IMR-90 (cell line): ENCODE measurements at regions not wholly inside any gene's neighbourhood (a gene's known extent, or its start where the extent isn't known, plus 50 kb on each side); places are given as distances from the start of the nearest gene placed in this dataset.

Experiments used
- ATAC-seq: fragments of 200-7000 bp; cut with Tn5 transposase; 2 replicates; pipeline ENCODE4 v1.9.1; 2020; ENCODE audit warnings: low read depth, mild to moderate bottlenecking, moderate library complexity
- BruUV-seq: library from RNA; stranded (reverse); fragments of 400-500 nt; replicated peaks from 2 replicates; lab custom pipeline; 2021; lab: Mats Ljungman, UMichigan
- CTCF ChIA-PET: fragments of 300-600 bp; formaldehyde crosslinking; extraction: SDS; loops from one replicate; lab custom pipeline; 2021; ENCODE audit warnings: antibody characterized with exemption; lab: Yijun Ruan, JAX
- POLR2A ChIA-PET: fragments of 300-600 bp; sonication (Branson Sonifier 250); formaldehyde crosslinking; loops from one replicate; lab custom pipeline; 2022; ENCODE audit warnings: antibody characterized with exemption; ENCODE audit not compliant: unreplicated experiment; lab: Charles Lee
- DNase-seq: peaks from one replicate; pipeline ENCODE4 v3.0.0; 2013
- H2AFZ ChIP-seq: replicated peaks from 2 replicates; pipeline ENCODE3; 2013; ENCODE audit warnings: low read length, mild to moderate bottlenecking; ENCODE audit not compliant: poor library complexity
- H2AK5ac ChIP-seq: 2 replicates; pipeline ENCODE4 v1.6.1; 2013; ENCODE audit warnings: low read depth, low read length, inconsistent platforms
- H2AK9ac ChIP-seq: replicated peaks from 2 replicates; pipeline ENCODE3; 2013; ENCODE audit warnings: mild to moderate bottlenecking, low read depth, low read length, moderate library complexity; ENCODE audit not compliant: poor library complexity
- H2BK120ac ChIP-seq: 2 replicates; pipeline ENCODE4 v1.6.1; 2013; ENCODE audit warnings: low read depth, low read length, inconsistent platforms
- H2BK15ac ChIP-seq: 3 replicates; pipeline ENCODE4 v1.6.1; 2013; ENCODE audit warnings: low read depth, low read length, inconsistent platforms
- H2BK20ac ChIP-seq: 2 replicates; pipeline ENCODE4 v1.6.1; 2013; ENCODE audit warnings: low read depth, mild to moderate bottlenecking, inconsistent platforms, low read length, moderate library complexity
- H2BK5ac ChIP-seq: 2 replicates; pipeline ENCODE4 v1.6.1; 2013; ENCODE audit warnings: mild to moderate bottlenecking, low read depth, low read length, inconsistent platforms; ENCODE audit not compliant: poor library complexity, severe bottlenecking
- H3K14ac ChIP-seq: replicated peaks from 2 replicates; pipeline ENCODE4 v1.6.1; 2013; ENCODE audit warnings: low read depth, low read length, inconsistent platforms
- H3K18ac ChIP-seq: 2 replicates; pipeline ENCODE4 v1.6.1; 2013; ENCODE audit warnings: low read depth, low read length, control low read depth
- H3K23ac ChIP-seq: 2 replicates; pipeline ENCODE4 v1.6.1; 2013; ENCODE audit warnings: low read depth, low read length, inconsistent platforms
- H3K27ac ChIP-seq: 2 replicates; pipeline ENCODE4 v1.5.1; 2013; ENCODE audit warnings: mild to moderate bottlenecking, control low read depth, low read length; ENCODE audit not compliant: insufficient read depth
- H3K27me3 ChIP-seq: 2 replicates; pipeline ENCODE4 v1.6.1; 2013; ENCODE audit warnings: low read length; ENCODE audit not compliant: control insufficient read depth, insufficient read depth
- H3K36me3 ChIP-seq: 2 replicates; pipeline ENCODE4 v1.6.1; 2013; ENCODE audit warnings: low read length, mixed read lengths; ENCODE audit not compliant: control insufficient read depth, insufficient read depth
- H3K4ac ChIP-seq: 2 replicates; pipeline ENCODE4 v1.6.1; 2013; ENCODE audit warnings: low read depth, low read length, inconsistent platforms
- H3K4me1 ChIP-seq: 2 replicates; pipeline ENCODE4 v1.6.1; 2013; ENCODE audit warnings: low read length, mixed read lengths; ENCODE audit not compliant: control insufficient read depth, insufficient read depth
- H3K4me2 ChIP-seq: 2 replicates; pipeline ENCODE4 v1.6.1; 2013; ENCODE audit warnings: low read depth, mild to moderate bottlenecking, control low read depth, low read length, moderate library complexity
- H3K4me3 ChIP-seq: 2 replicates; pipeline ENCODE4 v1.5.1; 2013; ENCODE audit warnings: low read depth, mild to moderate bottlenecking, control low read depth, low read length, moderate library complexity; ENCODE audit not compliant: insufficient read depth
- H3K56ac ChIP-seq: 2 replicates; pipeline ENCODE4 v1.6.1; 2013; ENCODE audit warnings: low read length, inconsistent platforms; ENCODE audit not compliant: insufficient read depth; ENCODE audit errors: extremely low read depth
- H3K79me1 ChIP-seq, 2 experiments: 2 replicates each; pipeline ENCODE4 v1.6.1; 2013; ENCODE audit warnings: low read length in 2 of 2, inconsistent platforms in 1 of 2, low read depth in 1 of 2
- H3K9ac ChIP-seq: 2 replicates; pipeline ENCODE4 v1.6.1; 2013; ENCODE audit warnings: low read depth, low read length, control low read depth
- H3K9me1 ChIP-seq: 2 replicates; pipeline ENCODE4 v1.6.1; 2013; ENCODE audit warnings: low read length, inconsistent platforms; ENCODE audit not compliant: insufficient read depth
- H3K9me3 ChIP-seq: 2 replicates; pipeline ENCODE4 v1.6.1; 2013; ENCODE audit warnings: low read length; ENCODE audit not compliant: control insufficient read depth, insufficient read depth
- H4K20me1 ChIP-seq: 2 replicates; pipeline ENCODE4 v1.6.1; 2013; ENCODE audit warnings: low read length, inconsistent platforms; ENCODE audit not compliant: insufficient read depth
- H4K5ac ChIP-seq: 2 replicates; pipeline ENCODE4 v1.6.1; 2013; ENCODE audit warnings: mild to moderate bottlenecking, low read depth, low read length, control low read depth
- H4K8ac ChIP-seq, 2 experiments: 2 replicates each; pipeline ENCODE4 v1.6.1; 2013; ENCODE audit warnings: low read depth in 2 of 2, low read length in 2 of 2, control low read depth in 1 of 2, inconsistent platforms in 1 of 2
- H4K91ac ChIP-seq: 2 replicates; pipeline ENCODE4 v1.6.1; 2013; ENCODE audit warnings: low read depth, low read length, inconsistent platforms; ENCODE audit not compliant: insufficient read depth
- BHLHE40 ChIP-seq: fragments of 150-350 bp; IDR thresholded peaks from 2 replicates; pipeline ENCODE4 v1.6.1; 2016; ENCODE audit warnings: mild to moderate bottlenecking, low read depth, low read length
- CHD1 ChIP-seq: IDR thresholded peaks from 2 replicates; pipeline ENCODE4 v1.6.1; 2012; ENCODE audit warnings: low read depth, low read length, improper control_type of control experiment
- FOS ChIP-seq: fragments of 150-350 bp; IDR thresholded peaks from 2 replicates; pipeline ENCODE4 v1.6.1; 2016; ENCODE audit warnings: low read depth, low read length
- MXI1 ChIP-seq: IDR thresholded peaks from 2 replicates; pipeline ENCODE4 v1.6.1; 2012; ENCODE audit warnings: low read depth, mild to moderate bottlenecking, low read length, moderate library complexity, borderline replicate concordance
- RFX5 ChIP-seq: IDR thresholded peaks from 2 replicates; pipeline ENCODE4 v1.8.0; 2012; ENCODE audit warnings: low read depth, mild to moderate bottlenecking, low read length, moderate library complexity
- WGBS, 2 experiments: methylation state at CpG; one replicate each; pipeline versions ENCODE4 v1.1.5 to v1.1.7; 2013; ENCODE audit warnings: missing lambda C conversion rate in 2 of 2; ENCODE audit not compliant: insufficient read length in 1 of 2; ENCODE audit errors: extremely low coverage in 2 of 2; 5-methylcytosine and 5-hydroxymethylcytosine counted together
- dilution Hi-C: fragments of 300-500 bp; cut with HindIII; formaldehyde crosslinking; loops from one replicate; pipeline ENCODE4 v1.14.3; 2018; ENCODE audit warnings: low sequenced_read_pairs; ENCODE audit not compliant: unreplicated experiment
- in situ Hi-C: fragments of 300-500 bp; cut with MboI; formaldehyde crosslinking; loops from 3 replicates; pipeline ENCODE4 v1.14.3; 2019; ENCODE audit warnings: low sequenced_read_pairs, inconsistent platforms, mixed read lengths
- intact Hi-C: fragments of 100-400 bp; cut with micrococcal nuclease; formaldehyde crosslinking; loops from 2 replicates; pipeline ENCODE4 v1.10.0; 2022

DNA sequence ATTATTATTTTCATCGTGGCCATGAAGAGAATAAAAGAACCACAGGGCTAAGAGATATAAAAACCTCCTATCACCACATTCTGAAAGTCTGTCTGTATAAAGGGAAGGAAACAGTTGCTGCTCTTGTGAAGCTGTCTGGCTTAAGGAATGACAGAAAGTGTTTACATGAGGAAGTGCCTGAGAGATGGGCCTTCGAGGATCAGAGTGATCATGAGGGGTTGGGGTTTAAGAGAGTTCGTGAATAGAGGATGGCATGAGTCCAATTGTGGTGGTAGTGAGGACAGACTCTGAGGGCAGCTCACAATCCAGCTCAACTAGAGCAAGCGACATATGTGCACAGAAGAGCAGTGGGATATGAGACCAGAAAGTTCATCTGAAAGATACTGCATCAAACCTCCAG, 65.8 kb upstream of the PIEZO2 start:
- Histone ChIP-seq H4K20me1 (no peaks in the 10 kb centered on the region), H3K36me3 (no peaks in the 10 kb centered on the region), H2AFZ (no peak overlapping the region), H2AK9ac (no peak overlapping the region), H3K27ac (no peak overlapping the region), H2BK5ac (no peak overlapping the region), H3K14ac (no peak overlapping the region), H3K23ac (no peak overlapping the region), H4K5ac (no peak overlapping the region), H3K4me3 (no peak overlapping the region), H4K8ac (no peak overlapping the region), H3K9me1 (no peaks in the 10 kb centered on the region), H3K18ac (no peak overlapping the region), H3K79me1 (no peaks in the 10 kb centered on the region), H3K56ac (no peak overlapping the region), H3K27me3 (peaks cover 9% of the 10 kb centered on the region), H3K9me3 (no peaks in the 10 kb centered on the region), H2BK15ac (no peak overlapping the region), H3K4me2 (no peak overlapping the region), H2AK5ac (no peak overlapping the region), H2BK120ac (no peak overlapping the region), H4K91ac (no peak overlapping the region), H2BK20ac (no peak overlapping the region), H3K9ac (no peak overlapping the region), H3K4ac (no peak overlapping the region), H3K4me1 (no peaks in the 10 kb centered on the region)
- CTCF ChIA-PET, result interaction anchor here (0.6 kb wide), 1 partner anchor 341 kb away, joined by 3 read pairs; no protein-coding TSS in a partner anchor
- WGBS, 2 experiments, result no CpG with 5 or more reads among the region's 4 CpGs
- in situ Hi-C loops, result no loop called here
- POLR2A ChIA-PET, result no interaction called here
- ATAC-seq (no peak), DNase-seq (no peak)
- no peak for TF ChIP-seq MXI1
- no peak for TF ChIP-seq FOS
- TF ChIP-seq BHLHE40, result no peak
- TF ChIP-seq RFX5, result no peak
- TF ChIP-seq CHD1, result no peak
- dilution Hi-C loops, result no loop called here
- intact Hi-C loops, result no loop called here
- no TSS peak for BruUV-seq
